Thoracic aorta (tissue), 2 donors: ENCODE measurements at regions not wholly inside any gene's neighbourhood (a gene's known extent, or its start where the extent isn't known, plus 50 kb on each side); places are given as distances from the start of the nearest gene placed in this dataset.

Experiments used
- ATAC-seq: fragments of 150-250 bp; one replicate; pipeline ENCODE4 v1.8.0; 2017; ENCODE audit warnings: low read depth; ENCODE audit not compliant: insufficient number of reproducible peaks, low FRiP score
- DNase-seq: peaks from one replicate; pipeline ENCODE4 v3.0.0-alpha.2; 2020; ENCODE audit warnings: low spot score
- H3K27ac ChIP-seq, 2 donors: fragments of 200-600 bp; sonication (generic); 1 replicate in 1 of 2; 2 replicates in 1 of 2; pipeline ENCODE4 v1.5.1; 2016; ENCODE audit warnings: mild to moderate bottlenecking in 2 of 2, moderate library complexity in 2 of 2
- H3K27me3 ChIP-seq: fragments of 200-600 bp; sonication (generic); replicated peaks from 2 replicates; pipeline ENCODE4 v1.6.0; 2016; ENCODE audit warnings: mild to moderate bottlenecking; ENCODE audit not compliant: insufficient read depth
- H3K36me3 ChIP-seq: fragments of 200-600 bp; sonication (generic); one replicate; pipeline ENCODE4 v1.5.1; 2016
- H3K4me1 ChIP-seq, 2 donors: fragments of 200-600 bp; sonication (generic); 1 replicate in 1 of 2; 2 replicates in 1 of 2; pipeline versions ENCODE4 v1.5.1 to v1.6.0; 2016; ENCODE audit warnings: low read depth in 2 of 2, mild to moderate bottlenecking in 1 of 2; ENCODE audit not compliant: control insufficient read depth in 1 of 2
- H3K4me3 ChIP-seq: fragments of 200-600 bp; sonication (generic); 2 replicates; pipeline ENCODE4 v1.5.1; 2016; ENCODE audit warnings: mild to moderate bottlenecking
- H3K9me3 ChIP-seq: fragments of 200-600 bp; sonication (generic); 2 replicates; pipeline ENCODE4 v1.5.1; 2016
- TF ChIP-seq, protein P1 (sequence below): fragments of 200-600 bp; sonication (generic); IDR thresholded peaks from one replicate; pipeline ENCODE4 v1.5.1; 2019; ENCODE audit warnings: antibody characterized with exemption

GRCh38 chr9:134498814-134499166 lies 142.8 kb upstream of the COL5A1 start:
- TF ChIP-seq, protein P1, sequence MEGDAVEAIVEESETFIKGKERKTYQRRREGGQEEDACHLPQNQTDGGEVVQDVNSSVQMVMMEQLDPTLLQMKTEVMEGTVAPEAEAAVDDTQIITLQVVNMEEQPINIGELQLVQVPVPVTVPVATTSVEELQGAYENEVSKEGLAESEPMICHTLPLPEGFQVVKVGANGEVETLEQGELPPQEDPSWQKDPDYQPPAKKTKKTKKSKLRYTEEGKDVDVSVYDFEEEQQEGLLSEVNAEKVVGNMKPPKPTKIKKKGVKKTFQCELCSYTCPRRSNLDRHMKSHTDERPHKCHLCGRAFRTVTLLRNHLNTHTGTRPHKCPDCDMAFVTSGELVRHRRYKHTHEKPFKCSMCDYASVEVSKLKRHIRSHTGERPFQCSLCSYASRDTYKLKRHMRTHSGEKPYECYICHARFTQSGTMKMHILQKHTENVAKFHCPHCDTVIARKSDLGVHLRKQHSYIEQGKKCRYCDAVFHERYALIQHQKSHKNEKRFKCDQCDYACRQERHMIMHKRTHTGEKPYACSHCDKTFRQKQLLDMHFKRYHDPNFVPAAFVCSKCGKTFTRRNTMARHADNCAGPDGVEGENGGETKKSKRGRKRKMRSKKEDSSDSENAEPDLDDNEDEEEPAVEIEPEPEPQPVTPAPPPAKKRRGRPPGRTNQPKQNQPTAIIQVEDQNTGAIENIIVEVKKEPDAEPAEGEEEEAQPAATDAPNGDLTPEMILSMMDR: no peak
- Histone ChIP-seq H3K36me3 (no peaks in the 10 kb centered on the region), H3K27me3 (no peaks in the 10 kb centered on the region), H3K27ac (no peak overlapping the region), H3K9me3 (no peaks in the 10 kb centered on the region), H3K4me3 (no peak overlapping the region), H3K4me1 (no peaks in the 10 kb centered on the region)
- ATAC-seq (no peak), DNase-seq (no peak)

GRCh38 chr9:134500931-134501760 lies 140.5 kb upstream of the COL5A1 start:
- Histone ChIP-seq H3K27ac (no peak overlapping the region), H3K27me3 (no peaks in the 10 kb centered on the region), H3K9me3 (no peaks in the 10 kb centered on the region), H3K4me1 (no peaks in the 10 kb centered on the region), H3K36me3 (no peaks in the 10 kb centered on the region), H3K4me3 (no peak overlapping the region)
- no peak for DNase-seq
- ATAC-seq: no peak
- TF ChIP-seq, protein P1: no peak

GRCh38 chr9:134501761-134502265 lies 139.8 kb upstream of the COL5A1 start:
- Histone ChIP-seq H3K4me3 (no peak overlapping the region), H3K36me3 (no peaks in the 10 kb centered on the region), H3K27me3 (no peaks in the 10 kb centered on the region), H3K27ac (no peak overlapping the region), H3K4me1 (no peaks in the 10 kb centered on the region), H3K9me3 (no peaks in the 10 kb centered on the region)
- TF ChIP-seq, protein P1: no peak
- DNase-seq: no peak
- no peak for ATAC-seq

GRCh38 chr9:134502266-134502791 lies 139.3 kb upstream of the COL5A1 start:
- H3K36me3 ChIP-seq: no peaks in the 10 kb centered on the region
- no peaks in the 10 kb centered on the region for H3K27me3 ChIP-seq
- no peaks in the 10 kb centered on the region for H3K9me3 ChIP-seq
- no peaks in the 10 kb centered on the region for H3K4me1 ChIP-seq
- no peak overlapping the region for H3K4me3 ChIP-seq
- no peak overlapping the region for H3K27ac ChIP-seq
- ATAC-seq (no peak), DNase-seq (no peak)
- TF ChIP-seq, protein P1: no peak

DNA sequence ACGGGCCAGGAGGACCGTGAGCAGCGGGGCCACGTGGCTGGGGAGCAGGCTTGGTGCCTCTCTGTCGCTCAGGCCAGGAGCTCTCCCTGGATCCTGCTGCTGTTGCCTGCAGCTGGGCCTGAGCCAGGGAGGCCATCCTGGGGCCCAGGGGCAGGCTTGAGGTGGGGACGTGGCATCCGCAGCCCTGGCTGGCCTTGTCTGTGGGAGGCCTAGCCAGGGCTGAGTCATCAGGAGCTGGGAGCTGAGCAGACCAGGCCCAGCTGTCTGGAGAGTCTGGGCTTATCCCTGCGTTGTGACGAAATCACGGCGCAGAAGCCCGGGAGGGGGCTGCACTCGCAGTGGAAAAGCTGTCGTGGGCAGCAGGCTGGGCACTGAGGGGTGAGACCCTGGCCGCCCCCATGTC lies 138.8 kb upstream of the COL5A1 start:
- TF ChIP-seq, protein P1: no peak
- DNase-seq: no peak

More for the DNA sequence above, 138.8 kb upstream of the COL5A1 start:
- no peaks in the 10 kb centered on the region for H3K27me3 ChIP-seq
- H3K27ac ChIP-seq: no peak overlapping the region
- H3K4me3 ChIP-seq: no peak overlapping the region
- ATAC-seq: no peak
- H3K9me3 ChIP-seq: no peaks in the 10 kb centered on the region
- no peaks in the 10 kb centered on the region for H3K4me1 ChIP-seq
- H3K36me3 ChIP-seq: no peaks in the 10 kb centered on the region
